ENCODE measurements at regions not wholly inside any gene's neighbourhood (a gene's known extent, or its start where the extent isn't known, plus 50 kb on each side); places are given as distances from the start of the nearest gene placed in this dataset.

DNA sequence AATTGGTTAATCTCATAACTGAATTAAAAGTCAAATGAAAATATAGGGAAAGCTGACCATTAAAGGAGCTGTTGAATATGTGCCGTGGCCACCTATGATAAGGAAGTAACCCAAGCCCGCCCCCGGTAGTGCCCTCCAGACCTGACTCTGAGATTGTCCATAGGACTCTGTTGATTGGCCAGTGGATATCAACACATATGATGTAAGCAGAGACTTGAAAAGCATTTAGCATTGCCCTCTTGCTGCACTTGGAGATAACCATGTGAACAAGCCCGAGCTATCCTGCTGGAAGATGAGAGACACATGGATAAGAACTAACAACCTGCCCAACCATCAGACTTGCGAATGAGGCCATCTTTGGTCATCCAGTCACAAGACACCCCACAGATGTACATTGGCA lies 83.2 kb downstream of the LINC00237 start:
- intact Hi-C loops (cut with DNase I; ENCODE audit: low total_unique reads): no loop called here
- WGBS, 5 donors: 74 to 94% (median 88%) methylated on average over 5 of the region's 5 CpGs

DNA sequence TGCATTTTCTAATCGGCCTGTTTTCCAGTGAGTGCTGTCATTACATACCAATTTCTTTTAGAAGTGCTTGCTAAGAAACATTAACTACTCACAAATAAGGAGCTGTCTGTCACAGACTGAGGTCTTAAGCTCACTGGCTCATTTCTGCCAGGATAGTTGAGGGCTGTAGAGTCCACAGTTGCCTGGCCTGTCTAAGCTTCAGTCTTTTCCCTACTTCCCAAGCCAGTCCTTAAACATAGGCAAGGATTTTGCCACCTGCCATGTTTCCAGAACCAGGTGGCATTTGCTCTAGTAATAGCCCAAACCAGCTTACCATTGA lies 84.7 kb downstream of the LINC00237 start:
- intact Hi-C loops (cut with DNase I; ENCODE audit: low total_unique reads): no loop called here
- WGBS, 5 donors: 27 to 67% (median 45%) methylated on average over 1 of the region's 1 CpG

More for the DNA sequence above, 83.2 kb downstream of the LINC00237 start:
- Histone ChIP-seq H3K9me3 (no peaks in the 10 kb centered on the region), H3K4me3 (no peak overlapping the region), H3K4me1 (no peaks in the 10 kb centered on the region), H3K27me3 (replicated peaks in 1 of 7) (peaks cover 0 to 57% (median 14%) of the 10 kb centered on the region in 7 donors), H3K27ac (no peak overlapping the region), H3K36me3 (no peaks in the 10 kb centered on the region)
- TF ChIP-seq POLR2A (IDR thresholded peaks at IDR 0.05): no peak
- no peak for TF ChIP-seq POLR2AphosphoS5 (IDR thresholded peaks at IDR 0.05)
- TF ChIP-seq, protein P1, sequence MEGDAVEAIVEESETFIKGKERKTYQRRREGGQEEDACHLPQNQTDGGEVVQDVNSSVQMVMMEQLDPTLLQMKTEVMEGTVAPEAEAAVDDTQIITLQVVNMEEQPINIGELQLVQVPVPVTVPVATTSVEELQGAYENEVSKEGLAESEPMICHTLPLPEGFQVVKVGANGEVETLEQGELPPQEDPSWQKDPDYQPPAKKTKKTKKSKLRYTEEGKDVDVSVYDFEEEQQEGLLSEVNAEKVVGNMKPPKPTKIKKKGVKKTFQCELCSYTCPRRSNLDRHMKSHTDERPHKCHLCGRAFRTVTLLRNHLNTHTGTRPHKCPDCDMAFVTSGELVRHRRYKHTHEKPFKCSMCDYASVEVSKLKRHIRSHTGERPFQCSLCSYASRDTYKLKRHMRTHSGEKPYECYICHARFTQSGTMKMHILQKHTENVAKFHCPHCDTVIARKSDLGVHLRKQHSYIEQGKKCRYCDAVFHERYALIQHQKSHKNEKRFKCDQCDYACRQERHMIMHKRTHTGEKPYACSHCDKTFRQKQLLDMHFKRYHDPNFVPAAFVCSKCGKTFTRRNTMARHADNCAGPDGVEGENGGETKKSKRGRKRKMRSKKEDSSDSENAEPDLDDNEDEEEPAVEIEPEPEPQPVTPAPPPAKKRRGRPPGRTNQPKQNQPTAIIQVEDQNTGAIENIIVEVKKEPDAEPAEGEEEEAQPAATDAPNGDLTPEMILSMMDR (IDR thresholded peaks at IDR 0.05 in 8 of 11, conservative IDR thresholded peaks at IDR 0.05 in 3 of 11): no peak
- no peak for DNase-seq

DNA sequence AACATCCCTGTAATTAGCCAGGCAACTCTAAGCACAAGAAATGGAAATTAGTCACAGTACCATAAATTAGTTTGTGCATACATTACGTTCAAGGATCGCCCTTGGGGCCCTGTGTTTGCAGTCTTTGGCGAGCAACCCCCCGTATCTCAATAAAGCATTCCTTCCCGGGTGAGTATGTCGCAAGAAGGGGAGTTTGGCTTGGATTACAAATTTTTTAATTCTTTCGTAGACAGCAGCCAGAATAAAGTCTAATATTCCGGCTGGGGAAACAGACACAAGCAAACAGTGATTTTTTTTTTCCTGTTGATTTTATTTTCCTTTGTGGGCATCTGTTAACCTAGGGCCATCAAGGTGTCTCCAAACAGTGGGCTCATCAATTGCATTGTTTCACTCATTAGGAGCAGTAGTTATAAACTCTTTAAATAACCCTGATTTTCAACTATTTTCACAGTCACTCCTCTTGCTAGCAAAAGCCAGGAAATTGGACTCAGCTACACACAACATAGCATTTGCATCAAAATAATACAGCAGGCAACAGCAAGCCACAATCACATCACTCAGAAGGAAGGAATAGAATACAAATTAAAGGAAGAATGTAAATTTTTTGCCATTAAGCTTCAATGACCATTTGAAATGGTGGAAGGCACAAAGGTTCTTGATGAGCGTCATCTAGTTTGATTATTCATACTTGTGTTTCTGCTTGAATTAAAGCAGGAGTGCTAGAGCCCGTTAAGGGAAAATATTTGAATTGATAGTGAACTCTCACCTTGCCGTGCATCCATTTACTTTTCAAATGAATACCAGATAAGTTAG lies 85.3 kb downstream of the LINC00237 start:
- intact Hi-C loops (cut with DNase I; ENCODE audit: low total_unique reads): no loop called here
- Histone ChIP-seq H3K36me3 (no peaks in the 10 kb centered on the region), H3K27ac (no peak overlapping the region), H3K4me1 (no peaks in the 10 kb centered on the region), H3K9me3 (no peaks in the 10 kb centered on the region), H3K4me3 (no peak overlapping the region), H3K27me3 (replicated peaks in 1 of 7) (peaks cover 0 to 73% (median 14%) of the 10 kb centered on the region in 7 donors)
- WGBS, 5 donors: 38 to 52% (median 41%) methylated on average over 11 of the region's 11 CpGs
- DNase-seq: no peak
- TF ChIP-seq, protein P1 (IDR thresholded peaks at IDR 0.05 in 8 of 11, conservative IDR thresholded peaks at IDR 0.05 in 3 of 11): no peak
- TF ChIP-seq POLR2A (IDR thresholded peaks at IDR 0.05): no peak
- no peak for TF ChIP-seq POLR2AphosphoS5 (IDR thresholded peaks at IDR 0.05)

More for the DNA sequence above, 84.7 kb downstream of the LINC00237 start:
- H3K27me3 ChIP-seq (replicated peaks in 1 of 7): peaks cover 0 to 68% (median 14%) of the 10 kb centered on the region in 7 donors
- H3K27ac ChIP-seq: no peak overlapping the region
- TF ChIP-seq, protein P1 (IDR thresholded peaks at IDR 0.05 in 8 of 11, conservative IDR thresholded peaks at IDR 0.05 in 3 of 11): no peak
- TF ChIP-seq POLR2A (IDR thresholded peaks at IDR 0.05) (no peak), POLR2AphosphoS5 (IDR thresholded peaks at IDR 0.05) (no peak)
- H3K4me3 ChIP-seq: no peak overlapping the region
- H3K9me3 ChIP-seq: no peaks in the 10 kb centered on the region
- H3K36me3 ChIP-seq: no peaks in the 10 kb centered on the region
- DNase-seq: no peak
- no peaks in the 10 kb centered on the region for H3K4me1 ChIP-seq

DNA sequence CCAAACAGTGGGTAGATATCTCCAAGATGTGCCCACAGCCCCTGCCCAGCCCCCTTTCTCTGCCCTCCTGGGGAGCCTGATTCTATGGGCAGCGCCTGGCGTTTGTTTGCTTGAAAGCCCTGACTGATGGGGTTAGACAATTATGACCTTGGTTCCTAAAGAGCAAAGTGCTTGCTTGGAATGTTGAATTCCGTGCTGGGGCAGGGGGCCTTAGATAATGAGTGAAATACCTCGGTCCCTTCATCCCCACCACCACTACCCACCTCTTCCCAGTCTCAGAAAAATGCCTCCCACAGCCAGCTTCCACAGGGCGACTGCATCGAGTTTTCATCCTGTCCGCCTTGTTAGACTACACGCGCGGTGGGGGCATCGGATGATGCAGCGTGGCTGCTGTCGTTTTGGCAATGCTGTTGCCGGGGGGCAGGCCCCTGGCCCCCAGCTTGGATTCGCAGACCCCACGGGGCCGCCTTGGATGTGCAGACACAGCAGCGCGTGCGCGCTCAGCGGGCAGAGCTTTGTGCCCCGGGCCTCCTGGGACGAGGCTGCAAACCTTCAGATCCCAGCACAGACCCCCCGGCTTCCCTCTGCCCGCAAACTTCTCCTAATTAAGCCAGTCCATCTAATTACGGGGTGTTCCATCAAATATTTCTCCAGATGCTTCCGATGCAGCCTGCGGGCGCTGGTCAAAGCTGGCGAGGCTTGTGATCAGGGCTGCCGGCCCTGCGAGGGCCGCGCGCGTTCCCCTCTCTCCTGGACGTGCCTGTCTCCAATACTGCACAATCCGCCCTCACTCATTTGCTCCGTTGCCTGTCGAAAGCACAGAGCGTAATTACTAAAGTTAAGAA lies 86.1 kb downstream of the LINC00237 start:
- TF ChIP-seq POLR2A (IDR thresholded peaks at IDR 0.05): no peak
- TF ChIP-seq, protein P1 (IDR thresholded peaks at IDR 0.05 in 8 of 11, conservative IDR thresholded peaks at IDR 0.05 in 3 of 11): no peak
- no peak for DNase-seq
- Histone ChIP-seq H3K4me1 (no peaks in the 10 kb centered on the region), H3K27me3 (replicated peaks in 1 of 7) (peaks cover 0 to 79% (median 14%) of the 10 kb centered on the region in 7 donors), H3K4me3 (no peak overlapping the region), H3K27ac (no peak overlapping the region), H3K36me3 (no peaks in the 10 kb centered on the region), H3K9me3 (no peaks in the 10 kb centered on the region)
- intact Hi-C loops (cut with DNase I; ENCODE audit: low total_unique reads): no loop called here
- WGBS, 5 donors: 11 to 35% (median 15%) methylated on average over 41 to 42 of the region's 42 CpGs

Data from spleen (tissue), 11 donors.